ENCODE measurements at regions not wholly inside any gene's neighbourhood (a gene's known extent, or its start where the extent isn't known, plus 50 kb on each side); places are given as distances from the start of the nearest gene placed in this dataset.

- DNase-seq, result no peak
These were observed 311.9 kb downstream of the BCL11B start for GRCh38 chr14:98959958-98960616.

DNA sequence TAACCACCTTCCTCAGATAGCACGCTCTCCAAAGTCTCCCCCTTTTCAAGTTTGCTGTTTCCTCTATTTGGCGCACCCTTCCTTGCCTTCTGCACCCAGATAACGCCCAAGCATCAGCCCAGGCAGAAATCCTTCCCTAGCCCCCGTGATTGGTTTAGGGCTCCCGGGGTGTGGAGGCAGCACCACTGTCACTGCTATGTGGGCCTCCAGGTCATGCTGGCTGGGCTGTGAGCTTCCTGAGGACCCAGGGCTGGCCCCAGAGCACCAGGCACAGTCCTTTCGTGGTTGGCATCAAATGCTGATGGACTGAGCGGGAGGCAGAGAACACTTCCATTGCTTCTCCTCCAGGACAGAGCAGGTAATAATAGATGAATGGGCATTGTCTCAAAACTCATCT, 311.4 kb downstream of the BCL11B start:
- no peak for DNase-seq

GRCh38 chr14:98961191-98961590, 310.8 kb downstream of the BCL11B start:
- DNase-seq, result no peak

- no peak for DNase-seq
These were observed 309.9 kb downstream of the BCL11B start for GRCh38 chr14:98962118-98962517.

DNA sequence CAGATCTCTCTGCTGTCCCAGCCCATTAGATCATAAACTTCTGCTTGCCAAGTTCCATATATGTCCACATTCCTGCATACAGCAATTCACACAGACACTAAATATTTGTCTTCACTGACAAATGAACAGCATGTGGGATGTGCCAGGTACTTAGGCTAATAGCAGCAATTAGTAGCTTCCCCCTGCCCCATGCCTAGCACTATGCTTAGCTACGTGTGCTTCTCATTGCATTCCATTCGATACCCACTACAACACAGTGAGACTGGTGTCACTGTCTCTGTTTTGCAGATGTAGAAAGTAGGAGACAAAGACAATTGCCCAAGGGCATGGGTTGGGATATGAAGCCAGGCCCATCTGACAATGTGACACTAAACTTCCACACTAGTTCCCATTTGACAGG, 308.4 kb downstream of the BCL11B start:
- no peak for DNase-seq

- DNase-seq, result no peak
These were observed 307.8 kb downstream of the BCL11B start for GRCh38 chr14:98964171-98964570.

GRCh38 chr14:98965076-98965475, 306.9 kb downstream of the BCL11B start:
- no peak for DNase-seq

- DNase-seq, result no peak
These were observed 306.0 kb downstream of the BCL11B start for GRCh38 chr14:98966016-98966415.

GRCh38 chr14:98966475-98967162, 305.4 kb downstream of the BCL11B start:
- no peak for DNase-seq

GRCh38 chr14:98974113-98974512, 297.9 kb downstream of the BCL11B start:
- no peak for DNase-seq

DNA sequence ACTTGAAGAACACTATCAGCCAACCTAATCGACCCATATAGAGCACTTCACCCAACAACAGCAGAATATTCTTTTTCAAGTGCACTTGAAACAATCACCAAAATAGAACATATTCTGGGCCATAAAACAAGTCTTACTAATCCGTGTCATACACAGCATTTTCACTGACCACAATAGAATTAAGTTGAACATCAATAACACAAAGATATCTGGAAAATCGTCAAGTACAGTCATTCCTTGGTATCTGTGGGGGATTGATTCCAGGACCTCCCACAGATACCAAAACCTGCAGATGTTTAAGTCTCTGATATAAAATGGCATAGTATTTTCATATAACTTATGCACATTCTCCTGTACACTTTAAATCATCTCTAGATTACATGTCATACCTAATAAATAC, 295.7 kb downstream of the BCL11B start:
- no peak for DNase-seq

DNA sequence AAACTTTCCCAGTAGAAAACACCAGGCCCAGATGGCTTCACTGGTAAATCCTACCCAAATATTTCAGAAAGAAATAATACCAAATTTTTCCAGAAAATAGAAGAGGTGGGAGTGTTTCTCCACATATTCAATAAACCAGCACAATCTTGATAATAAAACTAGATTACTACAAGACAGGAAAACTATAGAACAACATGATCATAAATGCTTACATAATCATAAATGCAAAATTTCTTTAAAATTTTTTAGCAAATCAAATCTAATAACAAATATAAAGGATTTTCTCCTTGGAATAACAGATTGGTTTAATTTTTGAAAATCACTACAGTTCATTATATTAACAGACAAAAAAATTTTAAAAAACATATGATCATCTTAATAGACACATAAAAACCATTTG, 294.5 kb downstream of the BCL11B start:
- DNase-seq, result no peak

GRCh38 chr14:98982986-98983385, 289.0 kb downstream of the BCL11B start:
- DNase-seq, result no peak

DNA sequence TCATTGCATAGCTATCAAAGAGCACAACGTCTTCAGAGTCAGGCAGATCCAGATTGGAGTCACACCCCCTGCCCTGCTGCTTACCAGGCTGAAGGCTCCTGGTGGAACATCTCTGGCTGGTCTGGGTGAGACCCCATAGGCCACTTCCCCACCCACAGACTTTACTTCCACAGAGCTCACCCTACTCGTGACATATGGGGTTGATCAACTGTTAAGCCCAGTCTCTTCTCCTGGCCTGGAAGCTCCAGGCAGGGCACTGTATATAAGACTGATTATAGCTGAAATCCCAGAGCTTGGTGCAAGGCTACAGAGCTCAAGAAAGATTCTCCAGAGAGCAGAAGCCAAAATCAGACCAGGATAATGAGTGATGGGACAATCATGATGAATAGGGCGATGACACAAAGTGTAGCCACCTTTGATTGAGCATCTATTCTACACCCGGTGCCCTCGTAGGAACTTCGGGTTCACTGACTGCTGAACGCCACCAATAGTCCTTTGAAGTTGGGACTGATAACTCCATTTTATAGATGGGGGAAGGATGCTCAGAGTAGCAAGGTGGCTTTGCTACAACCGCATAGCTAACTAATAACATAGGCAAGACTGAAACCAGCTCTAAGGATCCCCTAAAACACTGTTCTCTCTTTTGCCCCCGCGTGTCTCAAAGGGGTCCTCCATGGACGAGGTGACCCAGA, 287.8 kb downstream of the BCL11B start:
- DNase-seq, result no peak

GRCh38 chr14:98984719-98985041, 287.3 kb downstream of the BCL11B start:
- peak; percentile 54 for DNase-seq

DNA sequence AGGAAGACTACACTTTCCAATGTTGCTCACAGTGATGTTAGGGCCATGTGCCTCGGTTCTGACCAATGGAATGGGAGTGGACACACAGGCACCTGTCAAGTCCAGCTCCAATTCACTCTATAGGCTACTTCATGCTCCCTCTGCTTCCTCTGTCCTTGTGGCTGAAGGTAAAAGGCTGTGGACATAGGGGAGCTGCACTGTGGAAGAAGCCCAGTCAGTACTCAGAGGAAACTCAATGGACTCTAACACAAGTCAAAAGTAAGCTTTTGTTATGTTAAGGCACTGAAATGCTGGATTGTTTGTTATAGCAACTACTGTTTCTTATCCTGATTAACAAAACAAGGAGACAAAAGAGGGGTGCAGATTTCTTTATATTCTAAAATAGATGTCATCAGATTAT, 278.2 kb downstream of the BCL11B start:
- no peak for DNase-seq

- DNase-seq, result no peak
These were observed 277.4 kb downstream of the BCL11B start for GRCh38 chr14:98994561-98994960.

DNA sequence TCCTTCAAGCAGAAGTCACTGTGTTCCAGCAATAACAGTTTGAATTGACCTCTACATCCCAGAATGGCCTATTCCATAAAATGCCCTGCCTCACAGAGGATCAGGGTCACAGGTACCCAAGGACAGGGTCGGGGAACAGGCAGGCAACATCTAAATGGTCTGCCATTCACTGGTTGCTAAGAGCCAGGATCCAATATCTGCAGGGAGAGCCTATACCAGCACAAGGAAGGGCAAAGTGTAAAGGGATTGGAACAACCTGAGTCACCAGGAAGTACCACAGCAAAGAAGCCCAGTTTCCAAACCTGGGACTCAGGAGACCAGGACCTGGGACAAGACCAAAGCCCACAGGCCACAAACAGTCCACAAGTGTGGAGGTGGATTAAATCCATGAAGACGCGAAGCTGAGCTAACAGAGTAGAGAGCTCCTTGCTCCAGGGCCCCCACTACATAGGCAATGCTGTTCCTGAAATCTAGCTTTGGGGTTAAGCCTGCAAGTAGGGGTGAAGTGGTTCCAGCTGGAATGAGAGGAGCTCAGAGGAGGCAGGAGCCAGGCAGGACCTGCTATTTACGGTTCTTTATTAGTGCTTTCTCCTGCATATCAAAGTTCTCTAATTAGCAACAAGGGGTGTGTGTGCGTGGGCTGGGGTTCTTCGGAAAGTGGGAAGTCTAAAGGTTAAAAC, 274.3 kb downstream of the BCL11B start:
- DNase-seq, result no peak

DNA sequence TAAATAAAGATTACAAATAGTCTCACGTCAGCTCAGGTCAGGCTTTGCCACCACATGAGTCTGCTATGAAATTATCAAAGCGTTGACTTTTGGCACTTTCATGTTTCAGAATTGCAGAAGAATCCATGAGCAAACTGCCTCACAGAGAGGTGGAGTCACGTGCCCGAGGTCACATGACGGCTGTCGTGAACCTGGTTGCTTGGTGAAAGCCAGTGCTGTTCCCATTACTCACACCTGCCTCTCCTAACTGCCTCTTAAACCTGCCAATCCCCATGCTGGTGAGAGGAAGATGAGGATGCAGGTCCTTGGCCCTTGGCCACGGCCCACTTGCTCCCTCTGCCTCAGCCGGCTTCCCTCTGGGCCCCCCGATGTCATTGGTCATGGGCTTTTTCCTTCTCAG, 272.7 kb downstream of the BCL11B start:
- no peak for DNase-seq

DNA sequence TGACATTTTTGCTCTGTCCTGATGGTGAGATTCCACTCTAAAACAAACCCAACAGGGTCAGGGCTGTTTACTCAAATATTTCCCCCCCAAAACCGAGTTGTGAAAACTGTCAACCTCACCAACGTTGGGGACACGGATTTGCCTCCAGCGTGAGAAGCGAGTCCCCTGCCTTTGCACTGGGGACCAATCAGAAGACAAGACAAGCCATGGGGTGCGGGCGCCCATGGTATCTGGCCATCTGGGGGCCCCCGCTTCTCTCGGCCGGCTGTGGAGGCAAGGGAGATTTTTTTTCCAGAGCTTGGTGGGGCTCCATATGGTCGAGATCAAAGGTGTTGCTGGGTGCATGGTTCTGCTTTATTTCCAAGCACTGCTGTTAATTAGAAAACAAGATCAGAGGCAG, 272.1 kb downstream of the BCL11B start:
- DNase-seq, result no peak

- DNase-seq, result no peak
These were observed 270.8 kb downstream of the BCL11B start for GRCh38 chr14:99001241-99001640.

DNA sequence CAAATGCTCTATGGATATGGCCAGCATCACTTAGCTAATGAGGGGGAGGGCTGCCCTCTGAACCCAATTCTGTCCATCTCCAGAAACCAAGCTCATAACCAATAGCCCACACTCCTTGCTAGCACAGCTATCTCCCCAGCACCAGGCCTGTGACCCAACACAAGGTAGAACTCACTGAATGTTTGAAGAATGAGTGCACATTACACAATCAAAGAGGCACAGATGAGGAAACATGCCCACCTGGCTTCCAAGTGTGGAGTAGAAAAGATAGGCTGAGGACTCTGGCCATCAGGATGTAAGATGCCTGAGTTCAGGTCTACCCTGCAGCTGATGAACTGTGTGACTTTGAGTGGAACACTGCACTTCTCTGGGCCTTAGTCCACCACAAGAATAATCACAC, 268.4 kb downstream of the BCL11B start:
- no peak for DNase-seq

GRCh38 chr14:99004112-99004511, 267.9 kb downstream of the BCL11B start:
- DNase-seq, result no peak

DNA sequence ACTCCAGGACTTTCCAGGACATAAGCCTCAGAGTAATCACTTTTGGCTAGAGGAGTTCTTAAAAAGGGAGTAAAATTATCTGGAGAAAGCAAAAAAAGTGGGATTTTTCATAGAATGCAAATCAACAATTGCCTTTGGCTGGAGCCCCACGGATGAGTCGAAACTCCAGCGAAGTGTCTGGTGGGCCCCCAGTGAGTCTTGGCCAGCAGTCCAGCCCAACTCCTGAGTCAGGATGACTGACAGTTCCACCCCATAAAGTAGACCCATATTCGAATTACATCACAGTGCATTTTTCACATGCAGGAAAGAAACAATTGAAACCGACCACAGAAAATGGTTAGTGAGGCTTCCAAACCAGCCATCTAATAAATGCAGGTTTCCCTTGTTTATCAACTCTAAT, 265.7 kb downstream of the BCL11B start:
- DNase-seq, result no peak
